ENCODE measurements at regions not wholly inside any gene's neighbourhood (a gene's known extent, or its start where the extent isn't known, plus 50 kb on each side); places are given as distances from the start of the nearest gene placed in this dataset.
"Not testable (repeated sequence)": the region's sequence is repeated elsewhere in the genome, so short reads cannot be mapped to it uniquely, and the experiment has no call there.

DNA sequence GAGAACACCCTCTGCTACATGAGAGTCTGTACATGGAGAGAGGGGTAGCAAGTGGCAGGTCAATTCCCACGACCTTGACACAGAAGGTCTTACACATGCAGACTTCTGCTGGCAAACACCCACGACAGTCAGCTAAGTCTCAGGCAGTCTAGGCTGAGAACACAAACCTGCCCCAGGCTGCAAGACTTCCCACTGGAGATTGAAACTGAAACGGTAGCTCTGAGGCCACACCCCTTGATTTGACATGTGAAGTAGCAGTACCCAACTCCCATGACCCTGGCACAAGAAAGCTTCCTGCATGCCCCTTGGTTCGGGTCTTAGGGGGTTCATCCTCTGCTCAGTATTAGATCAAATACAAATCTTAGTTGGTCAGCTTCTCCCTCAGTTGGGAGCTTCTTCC is 420.8 kb upstream of the NDN start:
- intact Hi-C loops (cut with DNase I); H3K36me3 ChIP-seq; H3K27me3 ChIP-seq (replicated peaks; ENCODE audit: insufficient read depth); H3K4me1 ChIP-seq (replicated peaks); H3K4me3 ChIP-seq; DNase-seq (ENCODE audit: low spot score); H3K27ac ChIP-seq; H3K9me3 ChIP-seq: not testable (repeated sequence)
- 31% methylated on average over 2 of the region's 4 CpGs for WGBS

- H3K27ac ChIP-seq; H3K27me3 ChIP-seq (replicated peaks; ENCODE audit: insufficient read depth); intact Hi-C loops (cut with DNase I); H3K4me1 ChIP-seq (replicated peaks); DNase-seq (ENCODE audit: low spot score); H3K4me3 ChIP-seq; H3K36me3 ChIP-seq; H3K9me3 ChIP-seq: not testable (repeated sequence)
- 61% methylated on average over 3 of the region's 3 CpGs for WGBS
Observed at GRCh38 chr15:24108349-24108748, 421.2 kb upstream of the NDN start.

DNA sequence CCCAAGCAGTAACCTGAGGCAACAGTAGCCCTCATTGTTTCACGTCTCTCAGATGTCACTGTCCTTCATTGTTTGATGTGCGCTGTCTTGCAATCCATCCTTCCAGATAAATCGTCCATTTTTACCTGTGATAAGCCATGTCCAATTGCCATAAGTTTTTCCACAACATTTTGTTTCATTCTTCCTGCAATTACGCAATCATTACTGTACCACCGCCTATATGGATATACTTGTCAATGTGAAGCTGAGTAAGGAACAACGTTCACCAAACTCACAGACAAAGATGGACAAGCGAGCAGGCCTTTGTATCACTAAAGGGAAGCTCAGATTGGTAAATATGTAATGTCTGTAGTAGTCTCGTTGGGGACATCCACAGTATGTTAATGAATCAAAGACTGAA is 452.5 kb upstream of the NDN start:
- H3K4me1 ChIP-seq (replicated peaks); H3K4me3 ChIP-seq; H3K36me3 ChIP-seq; H3K27ac ChIP-seq; DNase-seq (ENCODE audit: low spot score); intact Hi-C loops (cut with DNase I); H3K27me3 ChIP-seq (replicated peaks; ENCODE audit: insufficient read depth); H3K9me3 ChIP-seq: not testable (repeated sequence)
- WGBS = 82% methylated on average over 8 of the region's 8 CpGs

- intact Hi-C loops (cut with DNase I); H3K4me3 ChIP-seq; H3K27me3 ChIP-seq (replicated peaks; ENCODE audit: insufficient read depth); H3K4me1 ChIP-seq (replicated peaks); H3K36me3 ChIP-seq; H3K27ac ChIP-seq; DNase-seq (ENCODE audit: low spot score); H3K9me3 ChIP-seq: not testable (repeated sequence)
- WGBS = 75% methylated on average over 8 of the region's 8 CpGs
Observed at GRCh38 chr15:24145070-24145469, 458.0 kb upstream of the NDN start.

DNA sequence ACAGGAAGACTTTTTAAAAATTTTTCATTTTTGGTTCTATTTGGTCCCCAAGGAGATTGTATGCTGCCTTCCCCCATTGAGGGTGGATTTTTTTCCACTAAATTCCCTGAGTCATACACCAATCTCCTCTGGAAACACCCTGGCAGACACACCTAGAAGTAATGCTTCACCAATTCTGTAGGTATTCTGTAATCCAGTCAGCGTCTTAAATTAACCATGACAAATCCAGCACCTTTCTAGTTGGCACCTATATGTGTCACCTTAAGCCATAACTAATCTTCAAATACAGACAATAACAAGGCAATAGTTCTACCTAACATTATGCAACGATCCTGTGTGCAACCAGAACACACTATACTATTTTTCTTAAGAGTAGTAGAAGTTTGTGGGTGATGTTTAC is 459.1 kb upstream of the NDN start:
- H3K36me3 ChIP-seq = no peaks in the 10 kb centered on the region
- DNase-seq (ENCODE audit: low spot score) = no peak
- H3K4me3 ChIP-seq = no peak overlapping the region

DNA sequence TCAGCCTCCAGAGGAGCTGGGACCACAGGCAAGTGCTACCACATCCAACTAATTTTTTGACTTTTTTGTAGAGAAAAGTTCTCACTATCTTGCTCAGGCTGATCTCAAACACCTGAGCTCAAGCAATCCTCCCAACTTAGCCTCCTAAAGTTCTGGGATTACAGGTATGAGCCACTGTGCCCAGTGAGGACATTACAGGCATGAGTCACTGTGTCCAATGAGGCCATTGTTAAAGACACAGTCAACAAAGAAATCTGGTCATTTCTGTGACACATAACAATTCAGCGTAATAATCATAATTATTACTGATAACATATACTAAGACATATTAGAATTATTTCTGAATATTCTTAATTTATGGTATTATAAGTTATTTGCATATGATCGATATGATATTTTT is 463.4 kb upstream of the NDN start:
- Histone ChIP-seq H3K4me3 (no peak overlapping the region), H3K36me3 (no peaks in the 10 kb centered on the region), H3K27me3 (replicated peaks; ENCODE audit: insufficient read depth) (no peaks in the 10 kb centered on the region), H3K4me1 (replicated peaks) (no peaks in the 10 kb centered on the region), H3K9me3 (no peaks in the 10 kb centered on the region), H3K27ac (no peak overlapping the region)
- 77% methylated on average over 2 of the region's 2 CpGs for WGBS
- DNase-seq (ENCODE audit: low spot score) = no peak
- TF ChIP-seq POLR2AphosphoS5 (IDR thresholded peaks at IDR 0.05) = no peak
- TF ChIP-seq POLR2A (IDR thresholded peaks at IDR 0.05) = no peak
- TF ChIP-seq, protein P1, sequence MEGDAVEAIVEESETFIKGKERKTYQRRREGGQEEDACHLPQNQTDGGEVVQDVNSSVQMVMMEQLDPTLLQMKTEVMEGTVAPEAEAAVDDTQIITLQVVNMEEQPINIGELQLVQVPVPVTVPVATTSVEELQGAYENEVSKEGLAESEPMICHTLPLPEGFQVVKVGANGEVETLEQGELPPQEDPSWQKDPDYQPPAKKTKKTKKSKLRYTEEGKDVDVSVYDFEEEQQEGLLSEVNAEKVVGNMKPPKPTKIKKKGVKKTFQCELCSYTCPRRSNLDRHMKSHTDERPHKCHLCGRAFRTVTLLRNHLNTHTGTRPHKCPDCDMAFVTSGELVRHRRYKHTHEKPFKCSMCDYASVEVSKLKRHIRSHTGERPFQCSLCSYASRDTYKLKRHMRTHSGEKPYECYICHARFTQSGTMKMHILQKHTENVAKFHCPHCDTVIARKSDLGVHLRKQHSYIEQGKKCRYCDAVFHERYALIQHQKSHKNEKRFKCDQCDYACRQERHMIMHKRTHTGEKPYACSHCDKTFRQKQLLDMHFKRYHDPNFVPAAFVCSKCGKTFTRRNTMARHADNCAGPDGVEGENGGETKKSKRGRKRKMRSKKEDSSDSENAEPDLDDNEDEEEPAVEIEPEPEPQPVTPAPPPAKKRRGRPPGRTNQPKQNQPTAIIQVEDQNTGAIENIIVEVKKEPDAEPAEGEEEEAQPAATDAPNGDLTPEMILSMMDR (IDR thresholded peaks at IDR 0.05) = no peak
- intact Hi-C loops (cut with DNase I) = no loop called here

More for the DNA sequence above, 459.1 kb upstream of the NDN start:
- H3K27ac ChIP-seq = no peak overlapping the region
- WGBS = 63% methylated on average over 2 of the region's 2 CpGs
- H3K27me3 ChIP-seq (replicated peaks; ENCODE audit: insufficient read depth) = no peaks in the 10 kb centered on the region
- H3K9me3 ChIP-seq = no peaks in the 10 kb centered on the region
- no peaks in the 10 kb centered on the region for H3K4me1 ChIP-seq (replicated peaks)
- intact Hi-C loops (cut with DNase I) = no loop called here
- TF ChIP-seq POLR2A (IDR thresholded peaks at IDR 0.05) (no peak), POLR2AphosphoS5 (IDR thresholded peaks at IDR 0.05) (no peak)
- TF ChIP-seq, protein P1 (IDR thresholded peaks at IDR 0.05) = no peak

- WGBS = 82% methylated on average over 1 of the region's 1 CpG
Observed at GRCh38 chr15:24158306-24158705, 471.2 kb upstream of the NDN start.

GRCh38 chr15:24165512-24165911 is 478.4 kb upstream of the NDN start:
- H3K27me3 ChIP-seq (replicated peaks; ENCODE audit: insufficient read depth); H3K4me3 ChIP-seq; DNase-seq (ENCODE audit: low spot score); H3K4me1 ChIP-seq (replicated peaks); H3K27ac ChIP-seq; H3K36me3 ChIP-seq; intact Hi-C loops (cut with DNase I); H3K9me3 ChIP-seq: not testable (repeated sequence)
- WGBS = 90% methylated on average over 3 of the region's 3 CpGs

More at GRCh38 chr15:24158306-24158705, 471.2 kb upstream of the NDN start:
- DNase-seq (ENCODE audit: low spot score); H3K36me3 ChIP-seq; H3K4me1 ChIP-seq (replicated peaks); H3K4me3 ChIP-seq; intact Hi-C loops (cut with DNase I); H3K9me3 ChIP-seq; H3K27me3 ChIP-seq (replicated peaks; ENCODE audit: insufficient read depth); H3K27ac ChIP-seq: not testable (repeated sequence)

- H3K9me3 ChIP-seq; H3K4me3 ChIP-seq; H3K27me3 ChIP-seq (replicated peaks; ENCODE audit: insufficient read depth); DNase-seq (ENCODE audit: low spot score); H3K4me1 ChIP-seq (replicated peaks); H3K36me3 ChIP-seq; H3K27ac ChIP-seq; intact Hi-C loops (cut with DNase I): not testable (repeated sequence)
- 73% methylated on average over 2 of the region's 2 CpGs for WGBS
Observed at GRCh38 chr15:24202297-24202696, 473.3 kb upstream of the NPAP1 start.

DNA sequence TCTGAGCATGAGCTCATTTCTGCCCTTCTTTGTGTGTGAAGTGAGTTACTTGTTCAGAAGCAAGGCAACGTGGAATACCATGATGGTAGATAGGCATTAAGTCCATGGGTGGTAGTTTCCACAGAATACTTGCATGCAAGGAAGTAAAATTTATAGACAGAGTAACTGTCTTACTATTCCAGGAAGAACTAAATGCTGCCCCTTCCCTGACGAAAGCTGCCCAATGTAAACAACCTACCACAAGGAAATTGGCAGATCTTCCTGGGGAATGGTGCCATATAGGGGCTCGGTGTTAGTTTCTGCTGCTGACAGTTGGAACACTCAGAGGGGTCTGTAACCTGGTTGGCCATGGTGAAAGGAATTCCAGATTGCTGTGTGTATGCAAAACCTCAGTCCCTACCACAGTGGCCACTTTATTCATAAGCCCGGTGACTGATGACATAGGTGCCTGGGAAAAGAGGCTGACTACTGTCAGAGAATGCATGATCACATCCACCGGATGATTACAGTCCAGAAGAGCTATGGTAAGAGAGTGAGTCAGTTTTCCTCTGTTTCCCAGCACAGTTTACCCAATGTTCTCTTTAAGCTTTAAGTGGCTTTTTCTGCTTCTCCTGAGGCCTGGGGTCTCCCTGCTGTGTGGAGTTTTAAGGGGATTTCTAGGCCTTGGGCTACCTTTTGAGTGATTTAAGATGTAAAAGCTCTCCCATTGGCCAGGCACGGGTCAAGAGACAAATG is 463.7 kb upstream of the NPAP1 start:
- intact Hi-C loops (cut with DNase I); H3K27ac ChIP-seq; DNase-seq (ENCODE audit: low spot score); H3K9me3 ChIP-seq; H3K4me3 ChIP-seq; H3K4me1 ChIP-seq (replicated peaks); H3K27me3 ChIP-seq (replicated peaks; ENCODE audit: insufficient read depth); H3K36me3 ChIP-seq: not testable (repeated sequence)
- WGBS = 64% methylated on average over 6 of the region's 6 CpGs

Data from prostate gland (tissue), 2 donors.